Left lung (tissue), 4 donors: ENCODE measurements at regions not wholly inside any gene's neighbourhood (a gene's known extent, or its start where the extent isn't known, plus 50 kb on each side); places are given as distances from the start of the nearest gene placed in this dataset.

ENCODE experiments used
- ATAC-seq: fragments of 200-7000 bp; cut with Tn5 transposase; one replicate; pipeline ENCODE4 v1.9.1; 2020; ENCODE audit warnings: moderate library complexity
- DNase-seq, 4 donors: peaks; one replicate each; pipeline ENCODE4 v3.0.0-alpha.2; 2013 to 2020
- H3K27ac ChIP-seq, 2 donors: fragments of 200-600 bp; sonication (generic) in 1 of 2; one replicate each; pipeline versions ENCODE4 v1.5.0 to v1.8.0; 2020 to 2021
- H3K27me3 ChIP-seq, 2 donors: fragments of 200-600 bp; sonication (generic) in 1 of 2; one replicate each; pipeline versions ENCODE4 v1.5.0 to v1.8.0; 2020 to 2021
- H3K36me3 ChIP-seq, 2 donors: fragments of 200-600 bp; sonication (generic) in 1 of 2; one replicate each; pipeline versions ENCODE4 v1.5.0 to v1.8.0; 2020 to 2021
- H3K4me1 ChIP-seq, 2 donors: fragments of 200-600 bp; one replicate each; pipeline ENCODE4 v1.8.0; 2021
- H3K4me3 ChIP-seq, 2 donors: fragments of 200-600 bp; sonication (generic) in 1 of 2; one replicate each; pipeline versions ENCODE4 v1.5.0 to v1.8.0; 2020 to 2021; ENCODE audit warnings: mild to moderate bottlenecking in 1 of 2
- H3K9me3 ChIP-seq, 2 donors: fragments of 200-600 bp; sonication (generic) in 1 of 2; one replicate each; pipeline versions ENCODE4 v1.5.0 to v1.8.0; 2020 to 2021
- CTCF ChIP-seq, 2 donors: fragments of 200-600 bp; sonication (generic) in 1 of 2; IDR thresholded peaks; one replicate each; pipeline versions ENCODE4 v1.5.0 to v1.8.0; 2021; ENCODE audit warnings: antibody characterized with exemption in 2 of 2
- intact Hi-C, 2 donors: fragments of 100-400 bp; cut with DNase I; formaldehyde crosslinking; loops; one replicate each; pipeline versions ENCODE4 v1.11.2 to v1.14.2; 2022
- donor health status: DM: no; HTN: yes; CAD: no.
- donor health status: DM: no; HTN: no; CAD: no.

- H3K27me3 ChIP-seq, result no peaks in the 10 kb centered on the region
- intact Hi-C loops, result no loop called here
- ATAC-seq, result no peak
- H3K4me1 ChIP-seq, result no peaks in the 10 kb centered on the region
- H3K9me3 ChIP-seq, result no peaks in the 10 kb centered on the region
- H3K36me3 ChIP-seq, result no peaks in the 10 kb centered on the region
- no peak overlapping the region for H3K4me3 ChIP-seq
- DNase-seq, result no peak
- TF ChIP-seq CTCF (IDR thresholded peaks at IDR 0.05), result no peak
- H3K27ac ChIP-seq, result no peak overlapping the region
These were observed 599.4 kb upstream of the CDH4 start for GRCh38 chr20:60652615-60653014.

GRCh38 chr20:60653111-60653845 is 598.8 kb upstream of the CDH4 start:
- Histone ChIP-seq H3K27me3 (peaks cover 0 to 5% of the 10 kb centered on the region in 2 donors), H3K9me3 (no peaks in the 10 kb centered on the region), H3K4me3 (no peak overlapping the region), H3K27ac (no peak overlapping the region), H3K4me1 (no peaks in the 10 kb centered on the region), H3K36me3 (no peaks in the 10 kb centered on the region)
- intact Hi-C loops, result no loop called here
- DNase-seq (peak in 2 of 4 donors; percentile 51 to 58), ATAC-seq (peak; percentile 21)
- TF ChIP-seq CTCF (IDR thresholded peaks at IDR 0.05), result no peak

- Histone ChIP-seq H3K9me3 (no peaks in the 10 kb centered on the region), H3K36me3 (no peaks in the 10 kb centered on the region), H3K27me3 (peaks cover 0 to 5% of the 10 kb centered on the region in 2 donors), H3K4me3 (no peak overlapping the region), H3K27ac (no peak overlapping the region), H3K4me1 (no peaks in the 10 kb centered on the region)
- ATAC-seq, result no peak
- no peak for TF ChIP-seq CTCF (IDR thresholded peaks at IDR 0.05)
- DNase-seq, result no peak
- intact Hi-C loops, result no loop called here
These were observed 593.4 kb upstream of the CDH4 start for GRCh38 chr20:60658681-60659080.

GRCh38 chr20:60659240-60659639 is 592.8 kb upstream of the CDH4 start:
- no peaks in the 10 kb centered on the region for H3K4me1 ChIP-seq
- H3K4me3 ChIP-seq, result no peak overlapping the region
- no peaks in the 10 kb centered on the region for H3K36me3 ChIP-seq
- H3K9me3 ChIP-seq, result no peaks in the 10 kb centered on the region
- H3K27me3 ChIP-seq, result peaks cover 0 to 5% of the 10 kb centered on the region in 2 donors
- intact Hi-C loops, result no loop called here
- ATAC-seq (no peak), DNase-seq (peak in 2 of 4 donors; percentile 25 to 41)
- no peak for TF ChIP-seq CTCF (IDR thresholded peaks at IDR 0.05)
- H3K27ac ChIP-seq, result no peak overlapping the region

GRCh38 chr20:60662307-60662706 is 589.8 kb upstream of the CDH4 start:
- ATAC-seq, result no peak
- Histone ChIP-seq H3K27me3 (peaks cover 0 to 5% of the 10 kb centered on the region in 2 donors), H3K9me3 (no peaks in the 10 kb centered on the region), H3K27ac (no peak overlapping the region), H3K4me1 (no peaks in the 10 kb centered on the region), H3K4me3 (no peak overlapping the region), H3K36me3 (no peaks in the 10 kb centered on the region)
- intact Hi-C loops, result no loop called here
- no peak for TF ChIP-seq CTCF (IDR thresholded peaks at IDR 0.05)
- DNase-seq, result no peak
